GM18873 (cell line): ENCODE measurements at regions not wholly inside any gene's neighbourhood (a gene's known extent, or its start where the extent isn't known, plus 50 kb on each side); places are given as distances from the start of the nearest gene placed in this dataset.
A peak's percentile ranks its signal among the peaks of the same experiment; 100 is the strongest.

Source experiments
- ATAC-seq: cut with Tn5 transposase; IDR thresholded peaks from one replicate; pipeline ENCODE4 v1.9.1; 2021; ENCODE audit warnings: mild to moderate bottlenecking, moderate library complexity, moderate number of reproducible peaks; ENCODE audit not compliant: unreplicated experiment, low FRiP score

GRCh38 chr9:87428659-87429058 is 69.0 kb upstream of the DAPK1 start:
- no peak for ATAC-seq

- ATAC-seq, result no peak
These were observed 65.8 kb upstream of the DAPK1 start for GRCh38 chr9:87431837-87432236.

GRCh38 chr9:87433853-87434252 is 63.8 kb upstream of the DAPK1 start:
- no peak for ATAC-seq

- no peak for ATAC-seq
These were observed 63.3 kb upstream of the DAPK1 start for GRCh38 chr9:87434366-87434765.

GRCh38 chr9:87435189-87435880 is 62.3 kb upstream of the DAPK1 start:
- ATAC-seq, result no peak

- ATAC-seq, result no peak
These were observed 61.0 kb upstream of the DAPK1 start for GRCh38 chr9:87436716-87437115.

GRCh38 chr9:87437966-87438365 is 59.7 kb upstream of the DAPK1 start:
- no peak for ATAC-seq

- no peak for ATAC-seq
These were observed 56.4 kb upstream of the DAPK1 start for GRCh38 chr9:87441251-87441650.

GRCh38 chr9:87442451-87442850 is 55.2 kb upstream of the DAPK1 start:
- no peak for ATAC-seq

- ATAC-seq, result no peak
These were observed 54.7 kb upstream of the DAPK1 start for GRCh38 chr9:87443006-87443405.

- no peak for ATAC-seq
These were observed 54.2 kb upstream of the DAPK1 start for GRCh38 chr9:87443461-87443860.

- ATAC-seq, result peak; percentile 96
These were observed 52.0 kb upstream of the DAPK1 start for GRCh38 chr9:87445646-87446045.

- no peak for ATAC-seq
These were observed 51.1 kb upstream of the DAPK1 start for GRCh38 chr9:87446527-87446926.

GRCh38 chr9:87447547-87448432 is 49.9 kb upstream of the DAPK1 start:
- no peak for ATAC-seq
